UCSD-AML1 (cell line): ENCODE measurements at regions not wholly inside any gene's neighbourhood (a gene's known extent, or its start where the extent isn't known, plus 50 kb on each side); places are given as distances from the start of the nearest gene placed in this dataset.

Experiments
- DNase-seq: peaks from one replicate; lab custom pipeline; 2025; ENCODE audit not compliant: unreplicated experiment; lab: John Stamatoyannopoulos, UW

- DNase-seq = no peak
Observed at GRCh38 chr7:46468753-46469356, 547.8 kb upstream of the IGFBP3 start.

DNA sequence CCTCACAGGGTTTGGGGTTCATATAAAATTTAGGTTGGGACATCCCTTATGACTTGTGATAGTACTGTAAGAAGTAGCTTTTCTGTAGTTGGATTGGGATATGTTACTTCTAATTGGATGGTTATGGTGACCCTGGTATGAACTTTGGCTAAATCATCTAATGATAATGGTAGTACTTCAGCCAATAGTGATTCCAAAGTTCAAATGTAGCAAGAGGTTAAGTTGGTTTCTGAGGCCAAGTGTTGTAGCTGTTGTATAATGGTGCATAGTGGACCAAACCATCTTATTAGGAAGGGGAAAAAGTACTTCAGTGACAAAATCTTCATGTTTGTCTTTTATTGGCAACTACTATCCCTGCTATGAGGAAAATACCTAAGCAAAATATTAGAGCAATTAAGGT lies 542.1 kb upstream of the IGFBP3 start:
- DNase-seq = no peak

DNA sequence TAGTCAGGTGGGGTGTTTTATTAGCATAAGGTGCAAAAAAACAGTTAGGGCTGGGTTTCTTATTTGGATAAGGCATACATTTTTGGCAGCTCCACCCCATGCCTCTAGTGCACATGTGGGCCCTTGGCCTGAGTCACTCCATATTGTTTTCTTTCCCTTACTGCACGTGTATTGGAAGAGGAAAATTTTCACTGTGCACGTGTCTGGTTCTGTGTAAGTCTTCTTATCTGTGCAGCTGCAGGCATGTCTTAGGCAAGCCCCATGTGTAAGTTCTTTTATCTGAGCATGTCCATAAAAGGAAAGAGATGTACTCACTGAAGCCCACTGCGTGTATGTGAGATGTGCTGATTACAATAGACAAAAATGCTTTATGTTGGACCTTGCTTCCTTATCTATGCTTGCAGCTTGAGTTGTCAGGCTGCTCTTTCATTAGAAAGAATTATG lies 540.3 kb upstream of the IGFBP3 start:
- DNase-seq = no peak

DNA sequence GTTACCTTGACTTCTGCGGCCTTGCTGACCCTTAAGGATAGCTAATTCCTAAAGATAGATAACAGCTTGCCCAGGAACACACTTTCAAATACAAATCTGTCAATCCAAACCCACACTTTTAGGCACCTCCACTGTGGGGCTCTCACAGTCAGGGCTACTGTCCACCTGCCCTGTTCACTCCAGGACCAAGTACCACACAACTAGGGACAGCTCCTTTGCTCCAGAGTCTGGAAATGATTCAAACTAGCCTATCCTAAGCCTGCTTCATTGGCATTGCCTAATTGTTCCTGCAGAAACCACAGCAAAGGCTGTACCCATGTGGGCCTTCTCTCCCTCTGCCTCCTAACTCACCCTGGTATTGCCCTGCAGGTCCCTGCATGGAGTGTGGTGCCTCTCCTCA lies 538.9 kb upstream of the IGFBP3 start:
- no peak for DNase-seq

GRCh38 chr7:46454816-46455215 lies 533.7 kb upstream of the IGFBP3 start:
- no peak for DNase-seq

DNA sequence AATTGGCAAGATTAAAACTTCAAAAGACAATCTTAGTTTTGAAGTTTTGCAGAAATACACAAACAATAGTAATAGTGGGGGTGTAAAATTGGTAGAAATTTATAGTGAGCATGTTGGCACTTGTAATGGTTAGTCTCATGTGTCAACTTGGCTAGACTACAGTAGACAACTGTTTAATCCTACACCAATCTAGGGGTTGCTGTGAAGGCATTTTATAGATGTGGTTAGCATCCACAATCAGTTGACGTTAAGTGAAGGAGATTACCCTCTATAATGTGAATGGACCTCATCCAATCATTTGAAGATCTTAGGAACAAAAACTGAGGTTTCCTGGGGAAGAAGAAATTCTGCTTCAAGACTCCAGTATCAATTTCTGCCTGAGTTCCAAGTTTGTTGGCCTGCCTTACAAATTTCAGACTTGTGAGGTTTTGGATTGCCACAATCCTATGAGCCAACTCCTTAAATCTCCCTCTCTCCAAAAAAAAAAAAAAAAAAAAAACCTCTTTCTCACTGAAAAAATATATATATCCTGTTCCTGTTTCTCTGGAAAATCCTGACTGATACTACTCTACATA lies 531.6 kb upstream of the IGFBP3 start:
- no peak for DNase-seq

DNA sequence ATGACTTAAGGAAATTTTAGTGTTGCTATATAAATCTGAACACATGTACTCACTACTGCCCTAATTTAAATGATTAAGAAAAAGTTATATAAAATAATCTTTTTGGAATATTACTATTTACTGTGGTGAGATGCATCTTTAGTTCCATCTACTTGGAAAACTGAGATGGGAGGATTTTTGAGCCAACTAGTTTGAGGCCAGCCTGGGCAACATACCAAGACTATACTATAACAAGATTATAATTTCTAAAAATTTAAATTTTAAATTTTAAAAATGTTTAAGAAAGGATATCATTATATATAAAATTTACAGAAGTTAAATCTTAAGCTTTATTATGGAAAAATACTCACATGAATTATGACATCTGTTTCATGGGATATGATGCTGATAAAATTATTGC lies 530.8 kb upstream of the IGFBP3 start:
- no peak for DNase-seq

DNA sequence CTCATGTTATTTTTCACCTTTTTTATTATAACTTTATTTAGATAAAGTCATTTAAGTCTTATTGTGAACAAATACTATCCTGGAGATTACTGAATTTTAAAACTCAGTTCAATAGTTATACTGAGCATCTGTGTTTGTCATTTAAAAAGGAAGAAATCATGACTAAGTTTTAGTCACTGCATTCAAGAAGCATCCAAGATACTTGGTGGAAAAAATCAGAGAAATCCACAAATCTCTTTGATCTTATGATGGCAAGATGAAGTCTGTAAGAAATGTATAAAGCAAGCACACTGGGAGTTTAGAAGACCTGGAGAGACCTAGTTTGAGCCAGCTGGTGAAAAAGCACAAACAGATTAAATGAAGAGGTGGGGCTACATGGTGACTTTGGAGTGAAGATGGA lies 529.8 kb upstream of the IGFBP3 start:
- no peak for DNase-seq

DNA sequence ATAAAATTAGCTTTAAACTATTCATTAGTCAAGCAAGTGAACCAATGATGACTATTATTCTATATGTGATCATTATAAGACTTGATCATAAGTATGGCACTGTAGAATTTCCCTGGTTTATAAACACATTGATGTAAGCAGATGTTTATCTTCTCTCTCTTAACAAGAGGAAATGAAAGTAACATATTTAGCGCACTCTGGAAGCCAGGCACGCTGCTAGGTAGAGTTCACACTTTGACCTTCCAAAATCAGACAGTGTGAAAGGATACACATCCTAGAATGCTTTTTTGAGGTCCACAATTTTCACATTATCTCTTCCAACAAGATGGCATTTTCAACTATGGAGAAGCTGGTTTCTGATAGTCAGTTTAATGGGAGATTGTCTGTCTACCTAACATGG lies 529.4 kb upstream of the IGFBP3 start:
- DNase-seq = no peak

GRCh38 chr7:46449743-46450142 lies 528.7 kb upstream of the IGFBP3 start:
- DNase-seq = no peak

- DNase-seq = no peak
Observed at GRCh38 chr7:46448478-46448877, 527.4 kb upstream of the IGFBP3 start.

GRCh38 chr7:46446151-46446550 lies 525.1 kb upstream of the IGFBP3 start:
- DNase-seq = no peak

DNA sequence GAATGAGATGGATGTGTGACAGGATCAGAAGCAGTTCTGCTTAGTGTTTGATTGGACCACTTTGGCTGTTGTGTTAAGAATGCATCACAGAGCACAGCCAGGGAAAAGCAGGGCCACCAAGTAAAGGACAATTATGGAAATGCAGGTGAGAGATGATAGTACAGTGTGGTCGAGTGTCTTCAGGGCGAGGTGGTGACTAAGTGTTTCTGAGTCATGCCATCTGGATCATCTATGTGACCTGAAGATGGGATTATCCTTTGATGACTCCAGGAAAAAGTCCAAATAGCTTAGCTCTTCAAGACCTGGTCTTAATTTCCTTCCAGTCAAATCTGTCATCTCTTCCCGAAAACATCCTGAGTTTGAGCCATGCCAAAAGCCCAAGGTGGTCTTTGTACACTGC lies 523.2 kb upstream of the IGFBP3 start:
- no peak for DNase-seq

GRCh38 chr7:46440186-46440585 lies 519.1 kb upstream of the IGFBP3 start:
- no peak for DNase-seq

DNA sequence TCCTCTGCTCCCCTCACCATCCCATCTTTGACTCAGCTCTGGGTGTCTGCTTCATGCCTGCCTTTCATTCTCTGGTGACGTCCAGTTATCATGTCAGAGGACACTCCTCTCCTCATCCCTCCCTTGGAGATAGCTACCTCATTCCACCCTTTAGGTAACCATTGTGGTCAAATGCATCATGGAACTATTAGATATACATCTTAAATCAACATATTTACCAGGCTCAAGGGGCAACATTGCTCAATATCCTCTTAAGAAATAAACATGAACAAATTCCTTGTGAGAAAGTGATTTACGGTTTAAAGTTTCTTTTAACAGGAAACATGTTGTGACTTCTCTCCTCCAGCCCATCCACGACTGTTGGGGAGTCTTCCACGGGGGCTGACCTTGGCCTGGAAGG lies 511.6 kb upstream of the IGFBP3 start:
- DNase-seq = no peak

- DNase-seq = no peak
Observed at GRCh38 chr7:46428295-46428694, 507.2 kb upstream of the IGFBP3 start.

GRCh38 chr7:46424934-46425333 lies 503.9 kb upstream of the IGFBP3 start:
- DNase-seq = no peak

DNA sequence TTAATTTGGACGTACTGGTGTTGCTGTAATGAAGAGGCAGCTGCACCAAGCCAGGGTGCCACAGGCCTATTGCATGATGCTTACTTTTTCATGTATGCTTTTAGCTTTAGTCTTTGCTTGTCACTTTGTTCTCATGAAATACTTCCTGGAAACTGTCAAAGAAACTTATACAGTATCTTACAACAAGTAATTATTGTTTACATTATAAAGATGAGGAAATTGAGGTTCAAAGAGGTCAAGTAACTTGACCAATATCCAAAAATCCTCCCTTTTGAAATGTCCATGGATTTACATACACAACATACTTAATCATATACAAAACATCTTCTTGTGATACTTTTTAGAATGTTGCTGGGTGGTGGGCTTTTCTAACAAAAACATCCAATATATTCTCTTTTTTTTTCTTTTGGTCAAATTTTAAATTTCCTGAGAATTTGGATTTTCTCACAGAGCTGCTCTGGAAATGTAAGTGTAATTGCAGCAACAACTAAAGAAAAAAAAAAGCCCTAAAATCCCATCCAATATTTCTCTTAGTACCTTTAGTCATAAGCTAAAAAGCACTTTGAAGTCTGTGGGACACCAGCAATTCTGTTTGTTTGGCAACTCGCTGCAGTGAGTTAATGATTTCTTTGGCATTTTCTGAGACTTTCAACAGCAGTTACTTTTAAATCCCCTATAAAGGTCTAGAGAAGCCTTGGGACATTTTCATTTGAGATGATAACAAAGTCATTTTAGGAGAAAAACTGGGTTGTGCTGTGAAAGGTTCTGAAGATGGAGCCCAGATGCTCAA lies 500.6 kb upstream of the IGFBP3 start:
- no peak for DNase-seq

GRCh38 chr7:46414946-46415345 lies 493.9 kb upstream of the IGFBP3 start:
- DNase-seq = no peak

DNA sequence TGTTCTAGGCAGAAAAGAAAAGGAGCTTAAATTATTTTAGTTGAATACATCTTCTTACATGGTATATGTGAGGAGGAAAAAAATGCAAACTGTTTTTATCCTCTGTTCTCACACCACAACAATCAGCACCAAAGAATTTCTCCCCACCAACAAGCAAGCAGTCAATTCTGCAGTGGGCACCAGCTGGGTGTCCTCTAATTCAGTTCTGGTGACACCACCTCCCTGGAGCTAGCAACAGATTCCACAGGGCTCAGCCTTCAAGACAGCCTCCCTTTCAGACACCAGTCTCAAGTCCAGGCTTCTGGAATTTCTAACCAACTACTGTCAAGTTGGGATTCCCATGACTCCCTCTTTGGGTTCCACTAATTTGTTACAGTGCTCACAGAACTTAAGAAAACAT lies 490.2 kb upstream of the IGFBP3 start:
- no peak for DNase-seq

GRCh38 chr7:46407125-46407524 lies 486.1 kb upstream of the IGFBP3 start:
- DNase-seq = no peak

DNA sequence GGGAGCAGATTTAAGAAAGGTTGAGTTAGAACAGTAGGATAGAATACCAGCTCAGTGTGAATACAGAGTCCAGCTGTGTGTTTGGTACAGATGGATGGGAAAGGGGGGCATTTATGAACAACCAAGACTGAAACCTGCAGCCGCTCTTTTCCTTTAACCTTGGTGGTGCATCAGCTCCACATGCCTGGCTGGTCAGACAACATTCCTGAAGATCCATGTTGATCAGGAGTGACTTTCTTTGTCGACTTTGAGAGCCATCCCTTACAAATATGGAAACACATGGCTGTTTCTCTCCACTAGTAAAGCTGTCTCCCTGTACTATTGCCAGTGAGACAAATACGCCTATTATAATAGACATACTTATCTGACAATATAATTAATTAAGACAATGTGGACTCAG lies 476.5 kb upstream of the IGFBP3 start:
- DNase-seq = no peak

DNA sequence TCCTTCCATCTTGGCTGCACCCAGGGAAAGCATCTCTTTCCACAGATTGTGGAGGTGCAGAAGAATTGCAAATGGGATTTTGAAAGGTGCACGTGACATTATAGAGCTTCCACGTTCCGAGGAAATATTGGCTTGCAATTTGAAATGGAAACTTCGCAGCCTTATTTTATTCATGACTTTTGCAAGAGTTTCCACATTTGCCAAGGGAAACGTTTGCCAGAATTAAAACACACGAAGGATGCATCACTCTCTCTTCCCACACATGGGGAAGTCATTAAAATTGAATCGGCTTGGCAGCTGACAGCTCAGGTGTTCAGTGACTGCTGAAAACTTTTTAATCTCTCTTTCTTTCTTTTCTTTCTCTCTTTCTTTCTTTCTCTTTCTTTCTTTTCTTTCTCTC lies 475.4 kb upstream of the IGFBP3 start:
- DNase-seq = no peak
